ENCODE measurements at regions not wholly inside any gene's neighbourhood (a gene's known extent, or its start where the extent isn't known, plus 50 kb on each side); places are given as distances from the start of the nearest gene placed in this dataset.

- TF ChIP-seq CTCF (IDR thresholded peaks at IDR 0.05; ENCODE audit: borderline replicate concordance, extremely low read depth, insufficient read depth): no peak
- H3K27ac ChIP-seq (ENCODE audit: low read depth in 2 of 2, low read length in 2 of 2): no peak overlapping the region
- H3K4me1 ChIP-seq (ENCODE audit: control insufficient read depth in 2 of 3, insufficient read depth in 2 of 3, low read depth in 1 of 3, low read length in 3 of 3): no peaks in the 10 kb centered on the region
- no peak overlapping the region for H3K4me3 ChIP-seq (ENCODE audit: low read length in 3 of 3)
- intact Hi-C loops (cut with DNase I): no loop called here
- H3K27me3 ChIP-seq (ENCODE audit: control insufficient read depth, insufficient read depth, low read length): no peaks in the 10 kb centered on the region
- DNase-seq (no peak), FAIRE-seq (no peak)
- no peaks in the 10 kb centered on the region for H3K36me3 ChIP-seq (ENCODE audit: control insufficient read depth in 2 of 3, insufficient read depth in 3 of 3, low read length in 3 of 3)
- no peak overlapping the region for H3K9ac ChIP-seq (ENCODE audit: low read length in 3 of 3)
- H3K9me3 ChIP-seq (ENCODE audit: control insufficient read depth in 2 of 3, insufficient read depth in 1 of 3, low read length in 3 of 3): no peaks in the 10 kb centered on the region
Measured at GRCh38 chr4:129410115-129410514, 314.2 kb downstream of the C4orf33 start.

GRCh38 chr4:129415004-129415403 is 319.1 kb downstream of the C4orf33 start:
- Histone ChIP-seq H3K9me3 (ENCODE audit: control insufficient read depth in 2 of 3, insufficient read depth in 1 of 3, low read length in 3 of 3) (no peaks in the 10 kb centered on the region), H3K36me3 (ENCODE audit: control insufficient read depth in 2 of 3, insufficient read depth in 3 of 3, low read length in 3 of 3) (no peaks in the 10 kb centered on the region), H3K27ac (ENCODE audit: low read depth in 2 of 2, low read length in 2 of 2) (no peak overlapping the region), H3K4me1 (ENCODE audit: control insufficient read depth in 2 of 3, insufficient read depth in 2 of 3, low read depth in 1 of 3, low read length in 3 of 3) (no peaks in the 10 kb centered on the region), H3K9ac (ENCODE audit: low read length in 3 of 3) (no peak overlapping the region), H3K27me3 (ENCODE audit: control insufficient read depth, insufficient read depth, low read length) (no peaks in the 10 kb centered on the region), H3K4me3 (ENCODE audit: low read length in 3 of 3) (no peak overlapping the region)
- FAIRE-seq (no peak), DNase-seq (no peak)
- no peak for TF ChIP-seq CTCF (IDR thresholded peaks at IDR 0.05; ENCODE audit: borderline replicate concordance, extremely low read depth, insufficient read depth)
- intact Hi-C loops (cut with DNase I): no loop called here

- intact Hi-C loops (cut with DNase I): no loop called here
- no peaks in the 10 kb centered on the region for H3K27me3 ChIP-seq (ENCODE audit: control insufficient read depth, insufficient read depth, low read length)
- TF ChIP-seq CTCF (IDR thresholded peaks at IDR 0.05; ENCODE audit: borderline replicate concordance, extremely low read depth, insufficient read depth): no peak
- FAIRE-seq (no peak), DNase-seq (no peak)
- no peaks in the 10 kb centered on the region for H3K9me3 ChIP-seq (ENCODE audit: control insufficient read depth in 2 of 3, insufficient read depth in 1 of 3, low read length in 3 of 3)
- H3K9ac ChIP-seq (ENCODE audit: low read length in 3 of 3): no peak overlapping the region
- no peaks in the 10 kb centered on the region for H3K4me1 ChIP-seq (ENCODE audit: control insufficient read depth in 2 of 3, insufficient read depth in 2 of 3, low read depth in 1 of 3, low read length in 3 of 3)
- no peaks in the 10 kb centered on the region for H3K36me3 ChIP-seq (ENCODE audit: control insufficient read depth in 2 of 3, insufficient read depth in 3 of 3, low read length in 3 of 3)
- no peak overlapping the region for H3K4me3 ChIP-seq (ENCODE audit: low read length in 3 of 3)
- H3K27ac ChIP-seq (ENCODE audit: low read depth in 2 of 2, low read length in 2 of 2): no peak overlapping the region
Measured at GRCh38 chr4:129420637-129421036, 324.7 kb downstream of the C4orf33 start.

GRCh38 chr4:129422277-129422676 is 326.3 kb downstream of the C4orf33 start:
- no peaks in the 10 kb centered on the region for H3K4me1 ChIP-seq (ENCODE audit: control insufficient read depth in 2 of 3, insufficient read depth in 2 of 3, low read depth in 1 of 3, low read length in 3 of 3)
- H3K27me3 ChIP-seq (ENCODE audit: control insufficient read depth, insufficient read depth, low read length): no peaks in the 10 kb centered on the region
- H3K4me3 ChIP-seq (ENCODE audit: low read length in 3 of 3): no peak overlapping the region
- intact Hi-C loops (cut with DNase I): no loop called here
- DNase-seq (no peak), FAIRE-seq (no peak)
- H3K9ac ChIP-seq (ENCODE audit: low read length in 3 of 3): no peak overlapping the region
- no peaks in the 10 kb centered on the region for H3K36me3 ChIP-seq (ENCODE audit: control insufficient read depth in 2 of 3, insufficient read depth in 3 of 3, low read length in 3 of 3)
- no peak overlapping the region for H3K27ac ChIP-seq (ENCODE audit: low read depth in 2 of 2, low read length in 2 of 2)
- TF ChIP-seq CTCF (IDR thresholded peaks at IDR 0.05; ENCODE audit: borderline replicate concordance, extremely low read depth, insufficient read depth): no peak
- H3K9me3 ChIP-seq (ENCODE audit: control insufficient read depth in 2 of 3, insufficient read depth in 1 of 3, low read length in 3 of 3): no peaks in the 10 kb centered on the region

All from kidney (tissue), 13 donors.